Medulla oblongata (tissue), 1 donor: ENCODE measurements at regions not wholly inside any gene's neighbourhood (a gene's known extent, or its start where the extent isn't known, plus 50 kb on each side); places are given as distances from the start of the nearest gene placed in this dataset.

Experiments used
- DNase-seq: peaks from one replicate; pipeline ENCODE4 v3.0.0-alpha.2; 2015; ENCODE audit errors: extremely low spot score

GRCh38 chr11:134477486-134477885, 65.4 kb upstream of the B3GAT1 start:
- DNase-seq, result no peak

GRCh38 chr11:134476435-134477021, 64.5 kb upstream of the B3GAT1 start:
- no peak for DNase-seq

GRCh38 chr11:134475951-134476350, 63.9 kb upstream of the B3GAT1 start:
- DNase-seq, result no peak

GRCh38 chr11:134474942-134475341, 62.9 kb upstream of the B3GAT1 start:
- no peak for DNase-seq

GRCh38 chr11:134474070-134474860, 62.2 kb upstream of the B3GAT1 start:
- no peak for DNase-seq

GRCh38 chr11:134471716-134472455, 59.8 kb upstream of the B3GAT1 start:
- no peak for DNase-seq

GRCh38 chr11:134471087-134471715, 59.2 kb upstream of the B3GAT1 start:
- DNase-seq, result peak; percentile 22

- no peak for DNase-seq
Measured at GRCh38 chr11:134470238-134470637, 58.2 kb upstream of the B3GAT1 start.

- DNase-seq, result peak; percentile 9
Measured at GRCh38 chr11:134469627-134470026, 57.6 kb upstream of the B3GAT1 start.

- DNase-seq, result no peak
Measured at GRCh38 chr11:134468796-134469195, 56.8 kb upstream of the B3GAT1 start.

GRCh38 chr11:134468081-134468668, 56.1 kb upstream of the B3GAT1 start:
- DNase-seq, result no peak

GRCh38 chr11:134466610-134467567, 54.8 kb upstream of the B3GAT1 start:
- no peak for DNase-seq

GRCh38 chr11:134466156-134466555, 54.1 kb upstream of the B3GAT1 start:
- DNase-seq, result no peak

GRCh38 chr11:134464981-134465730, 53.1 kb upstream of the B3GAT1 start:
- DNase-seq, result no peak

- DNase-seq, result no peak
Measured at GRCh38 chr11:134464196-134464595, 52.2 kb upstream of the B3GAT1 start.

- DNase-seq, result no peak
Measured at GRCh38 chr11:134463716-134464115, 51.7 kb upstream of the B3GAT1 start.
